ENCODE measurements at regions not wholly inside any gene's neighbourhood (a gene's known extent, or its start where the extent isn't known, plus 50 kb on each side); places are given as distances from the start of the nearest gene placed in this dataset.
A peak's percentile ranks its signal among the peaks of the same experiment; 100 is the strongest.
"Not testable (repeated sequence)": the region's sequence is repeated elsewhere in the genome, so short reads cannot be mapped to it uniquely, and the experiment has no call there.

DNA sequence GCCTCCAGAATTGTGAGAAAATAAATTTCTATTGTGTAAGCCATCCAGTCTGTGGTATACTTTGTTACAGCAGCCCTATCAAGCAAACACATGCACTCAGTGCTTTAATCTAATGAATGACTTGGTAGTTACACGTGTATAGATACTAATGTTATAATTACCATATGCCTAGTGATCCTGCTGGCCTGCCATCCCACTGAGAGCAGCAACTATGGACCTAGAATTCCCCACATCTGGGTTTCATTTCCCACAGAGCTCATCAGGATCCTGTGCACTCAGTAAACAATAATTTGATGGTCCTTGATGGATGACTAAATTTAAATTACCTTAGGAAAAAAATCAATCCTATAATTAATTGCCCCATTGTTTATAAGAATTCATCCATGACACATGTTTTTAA, 86.5 kb upstream of the RGS1 start:
- peak in 1 of 2 donors; percentile 8 for DNase-seq (ENCODE audit: low read depth in 2 of 2)
- H3K4me3 ChIP-seq (replicated peaks in 1 of 2; ENCODE audit: low read depth in 2 of 2, low read length in 2 of 2), result no peak overlapping the region
- TF ChIP-seq, protein P1, sequence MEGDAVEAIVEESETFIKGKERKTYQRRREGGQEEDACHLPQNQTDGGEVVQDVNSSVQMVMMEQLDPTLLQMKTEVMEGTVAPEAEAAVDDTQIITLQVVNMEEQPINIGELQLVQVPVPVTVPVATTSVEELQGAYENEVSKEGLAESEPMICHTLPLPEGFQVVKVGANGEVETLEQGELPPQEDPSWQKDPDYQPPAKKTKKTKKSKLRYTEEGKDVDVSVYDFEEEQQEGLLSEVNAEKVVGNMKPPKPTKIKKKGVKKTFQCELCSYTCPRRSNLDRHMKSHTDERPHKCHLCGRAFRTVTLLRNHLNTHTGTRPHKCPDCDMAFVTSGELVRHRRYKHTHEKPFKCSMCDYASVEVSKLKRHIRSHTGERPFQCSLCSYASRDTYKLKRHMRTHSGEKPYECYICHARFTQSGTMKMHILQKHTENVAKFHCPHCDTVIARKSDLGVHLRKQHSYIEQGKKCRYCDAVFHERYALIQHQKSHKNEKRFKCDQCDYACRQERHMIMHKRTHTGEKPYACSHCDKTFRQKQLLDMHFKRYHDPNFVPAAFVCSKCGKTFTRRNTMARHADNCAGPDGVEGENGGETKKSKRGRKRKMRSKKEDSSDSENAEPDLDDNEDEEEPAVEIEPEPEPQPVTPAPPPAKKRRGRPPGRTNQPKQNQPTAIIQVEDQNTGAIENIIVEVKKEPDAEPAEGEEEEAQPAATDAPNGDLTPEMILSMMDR (IDR thresholded peaks at IDR 0.05; ENCODE audit: low read depth, low read length), result no peak

DNA sequence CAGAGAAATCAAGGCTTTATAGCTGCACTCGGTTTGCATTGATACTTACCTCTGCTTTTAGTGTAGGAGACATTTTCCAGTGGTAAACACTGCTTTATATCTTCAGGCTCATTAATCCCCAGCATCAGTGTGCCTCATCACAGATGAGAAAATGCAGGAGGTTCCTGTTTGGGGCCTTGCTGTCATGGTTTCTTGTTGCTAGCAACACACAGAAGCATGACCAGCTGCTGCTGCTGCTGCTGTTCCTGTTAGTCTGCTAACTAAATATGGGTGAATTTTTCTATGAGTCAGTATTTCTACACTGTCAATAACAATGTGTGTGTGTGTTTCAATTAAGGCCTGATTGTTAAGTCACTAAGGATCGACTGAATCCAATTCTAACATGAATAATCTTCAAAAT, 85.8 kb upstream of the RGS1 start:
- TF ChIP-seq, protein P1 (IDR thresholded peaks at IDR 0.05; ENCODE audit: low read depth, low read length), result no peak
- peak; percentile 94 to 95 for DNase-seq (ENCODE audit: low read depth in 2 of 2)
- H3K4me3 ChIP-seq (replicated peaks in 1 of 2; ENCODE audit: low read depth in 2 of 2, low read length in 2 of 2), result no peak overlapping the region

- peak; percentile 20 to 61 for DNase-seq (ENCODE audit: low read depth in 2 of 2)
- no peak overlapping the region for H3K4me3 ChIP-seq (replicated peaks in 1 of 2; ENCODE audit: low read depth in 2 of 2, low read length in 2 of 2)
- TF ChIP-seq, protein P1 (IDR thresholded peaks at IDR 0.05; ENCODE audit: low read depth, low read length), result no peak
Observed at GRCh38 chr1:192491804-192492554, 83.6 kb upstream of the RGS1 start.

- no peak for DNase-seq (ENCODE audit: low read depth in 2 of 2)
- H3K4me3 ChIP-seq (replicated peaks in 1 of 2; ENCODE audit: low read depth in 2 of 2, low read length in 2 of 2), result no peak overlapping the region
- TF ChIP-seq, protein P1 (IDR thresholded peaks at IDR 0.05; ENCODE audit: low read depth, low read length), result no peak
Observed at GRCh38 chr1:192493584-192493983, 82.0 kb upstream of the RGS1 start.

- no peak for DNase-seq (ENCODE audit: low read depth in 2 of 2)
- TF ChIP-seq, protein P1 (IDR thresholded peaks at IDR 0.05; ENCODE audit: low read depth, low read length), result no peak
- no peak overlapping the region for H3K4me3 ChIP-seq (replicated peaks in 1 of 2; ENCODE audit: low read depth in 2 of 2, low read length in 2 of 2)
Observed at GRCh38 chr1:192496369-192497056, 79.1 kb upstream of the RGS1 start.

- no peak for DNase-seq (ENCODE audit: low read depth in 2 of 2)
- H3K4me3 ChIP-seq (replicated peaks in 1 of 2; ENCODE audit: low read depth in 2 of 2, low read length in 2 of 2), result no peak overlapping the region
- TF ChIP-seq, protein P1 (IDR thresholded peaks at IDR 0.05; ENCODE audit: low read depth, low read length), result no peak
Observed at GRCh38 chr1:192497214-192497794, 78.3 kb upstream of the RGS1 start.

DNA sequence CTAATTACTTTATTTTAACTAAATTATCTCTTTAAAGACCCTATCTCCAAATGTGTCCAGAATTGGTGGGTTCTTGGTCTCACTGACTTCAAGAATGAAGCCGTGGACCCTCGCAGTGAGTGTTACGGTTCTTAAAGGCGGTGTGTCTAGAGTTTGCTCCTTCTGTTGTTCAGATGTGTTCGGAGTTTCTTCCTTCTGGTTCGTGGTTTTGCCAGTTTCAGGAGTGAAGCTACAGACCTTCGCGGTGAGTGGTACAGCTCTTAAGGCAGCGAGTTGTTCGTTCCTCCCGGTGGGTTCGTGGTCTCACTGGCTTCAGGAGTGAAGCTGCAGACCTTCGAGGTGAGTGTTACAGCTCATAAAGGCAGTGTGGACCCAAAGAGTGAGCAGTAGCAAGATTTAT, 77.5 kb upstream of the RGS1 start:
- not testable (repeated sequence) for H3K4me3 ChIP-seq (replicated peaks in 1 of 2; ENCODE audit: low read depth in 2 of 2, low read length in 2 of 2); DNase-seq (ENCODE audit: low read depth in 2 of 2)

DNA sequence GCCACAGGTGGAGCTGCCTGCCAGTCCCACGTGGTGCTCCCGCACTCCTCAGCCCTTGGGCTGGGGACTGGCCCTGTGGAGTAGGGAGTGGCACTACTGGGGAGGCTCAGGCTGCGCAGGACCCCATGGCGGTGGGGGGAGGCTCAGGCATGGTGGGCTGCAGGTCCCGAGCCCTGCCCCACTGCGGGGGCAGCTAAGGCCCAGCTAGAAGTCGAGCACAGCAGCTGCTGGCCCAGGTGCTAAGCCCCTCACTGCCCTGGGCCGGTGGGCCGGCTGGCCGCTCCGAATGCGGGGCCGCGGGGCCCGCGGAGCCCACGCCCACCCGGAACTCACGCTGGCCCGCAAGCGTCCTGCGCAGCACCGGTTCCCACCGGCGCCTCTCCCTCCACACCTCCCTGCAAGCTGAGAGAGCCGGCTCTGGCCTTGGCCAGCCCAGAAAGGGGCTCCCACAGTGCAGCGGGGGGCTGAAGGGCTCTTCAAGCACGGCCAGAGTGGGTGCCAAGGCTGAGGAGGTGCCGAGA, 76.5 kb upstream of the RGS1 start:
- not testable (repeated sequence) for H3K4me3 ChIP-seq (replicated peaks in 1 of 2; ENCODE audit: low read depth in 2 of 2, low read length in 2 of 2); DNase-seq (ENCODE audit: low read depth in 2 of 2)

- H3K4me3 ChIP-seq (replicated peaks in 1 of 2; ENCODE audit: low read depth in 2 of 2, low read length in 2 of 2); DNase-seq (ENCODE audit: low read depth in 2 of 2): not testable (repeated sequence)
Observed at GRCh38 chr1:192500541-192500940, 75.0 kb upstream of the RGS1 start.

Data from cardiac fibroblast (primary cell).